GM19025 (cell line): ENCODE measurements at regions not wholly inside any gene's neighbourhood (a gene's known extent, or its start where the extent isn't known, plus 50 kb on each side); places are given as distances from the start of the nearest gene placed in this dataset.
A peak's percentile ranks its signal among the peaks of the same experiment; 100 is the strongest.

Source experiments
- ATAC-seq: cut with Tn5 transposase; IDR thresholded peaks from one replicate; pipeline ENCODE4 v1.9.1; 2021; ENCODE audit warnings: mild to moderate bottlenecking, low read depth, moderate library complexity; ENCODE audit not compliant: unreplicated experiment

DNA sequence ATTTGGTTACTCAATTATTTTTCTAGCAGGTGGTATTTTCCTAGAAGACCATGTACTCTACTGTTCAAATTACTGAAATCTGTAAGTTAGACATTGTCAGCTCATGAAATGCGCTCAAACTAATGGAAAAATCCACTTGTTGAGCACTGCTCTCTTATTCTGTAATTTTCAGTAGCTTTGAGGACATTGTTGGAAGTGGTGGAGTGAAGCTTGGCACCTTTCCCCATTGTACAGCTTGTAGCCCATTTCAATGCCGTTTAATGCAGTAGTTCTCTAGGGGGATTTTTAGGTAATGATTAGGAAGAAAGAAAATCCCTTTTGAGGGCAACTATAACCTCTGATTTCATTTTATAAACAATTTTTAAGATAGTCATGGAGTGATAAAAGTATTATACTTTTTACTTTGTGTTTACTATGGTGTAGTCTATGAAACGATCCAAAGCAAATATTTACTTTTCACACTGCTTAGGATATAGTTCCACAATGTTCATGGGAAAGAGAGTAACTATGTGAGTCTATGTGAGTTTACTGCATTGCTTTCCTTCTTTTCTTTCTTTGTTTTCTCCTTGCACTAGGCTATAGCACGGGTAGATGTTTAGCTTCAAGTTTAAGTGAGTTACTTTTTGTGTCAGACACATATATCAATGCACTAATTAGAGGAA lies 165.8 kb upstream of the ANKH start:
- no peak for ATAC-seq

DNA sequence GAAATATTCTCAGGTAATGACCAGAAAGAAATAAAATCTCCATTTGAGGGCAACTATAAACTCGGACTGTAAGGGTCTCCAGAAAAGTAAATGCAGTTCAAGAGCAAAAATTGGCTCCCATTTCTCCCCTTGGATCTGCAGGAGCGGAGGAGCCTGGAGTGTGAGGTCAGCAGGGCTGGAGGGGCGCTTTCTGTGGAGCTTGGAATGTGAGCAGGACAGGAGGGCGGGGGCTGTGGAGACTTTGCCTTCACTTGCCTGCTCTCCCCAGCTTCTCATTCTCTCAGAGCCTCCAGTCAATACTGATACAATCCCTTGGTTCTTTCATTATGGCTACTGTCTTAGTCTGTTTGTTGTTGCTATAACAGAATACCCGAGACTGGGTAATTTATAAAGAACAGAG lies 162.8 kb upstream of the ANKH start:
- no peak for ATAC-seq

DNA sequence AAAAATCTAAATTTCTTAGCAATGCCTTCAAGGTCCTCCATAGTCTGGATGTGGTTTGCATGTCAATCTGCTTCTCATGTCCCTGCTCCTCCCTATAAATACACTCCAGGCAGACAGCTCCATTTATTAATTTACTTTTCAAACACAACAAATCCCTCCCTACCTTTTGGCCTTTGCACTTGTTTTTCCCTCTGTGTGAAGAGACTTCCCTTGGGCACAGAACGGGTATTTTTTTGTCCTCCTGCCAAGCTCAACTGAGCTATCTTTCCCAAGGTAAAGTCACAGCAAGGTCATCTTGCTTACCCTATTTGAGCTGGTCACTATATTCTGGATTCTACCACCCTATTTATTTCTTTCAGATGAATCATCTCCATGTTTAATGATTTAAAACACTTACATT lies 159.6 kb upstream of the ANKH start:
- ATAC-seq: no peak

DNA sequence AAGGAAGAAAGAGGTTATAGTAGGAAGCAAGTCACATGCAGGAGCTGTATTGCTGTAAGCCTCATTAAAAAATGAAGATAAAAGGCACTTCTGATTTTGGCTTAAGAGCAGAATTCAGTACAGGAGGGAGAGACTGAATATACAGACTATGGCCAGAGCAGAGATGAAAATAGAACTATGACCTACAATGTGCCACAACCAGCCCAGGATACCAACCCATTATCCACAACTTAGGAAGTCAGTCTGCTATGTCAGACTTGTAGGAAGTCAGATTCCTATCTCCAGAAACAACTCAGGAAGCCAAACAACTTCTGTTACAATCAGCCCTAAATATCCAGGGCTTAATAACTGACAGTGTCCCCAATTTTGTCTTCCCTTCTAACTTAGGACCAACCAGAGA lies 156.2 kb upstream of the ANKH start:
- no peak for ATAC-seq

DNA sequence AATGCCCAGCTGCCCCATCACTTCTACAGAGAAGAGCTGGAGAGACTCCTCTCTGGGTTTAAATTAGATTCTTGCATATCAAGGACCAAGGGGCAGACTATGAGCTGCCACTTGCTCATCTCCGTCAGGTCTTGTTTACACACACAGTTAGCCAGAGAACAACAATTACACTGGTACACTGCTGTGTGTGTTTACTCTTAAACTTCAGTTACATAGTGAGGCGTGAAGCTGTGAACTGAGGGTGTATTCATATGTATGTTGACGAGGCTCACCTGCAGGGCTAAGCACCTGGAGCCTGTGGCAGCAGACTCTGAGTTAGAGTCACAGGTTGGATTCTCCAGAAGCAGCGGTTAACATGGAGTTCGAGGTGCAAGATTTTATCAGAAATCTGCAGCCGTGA lies 155.4 kb upstream of the ANKH start:
- ATAC-seq: no peak

DNA sequence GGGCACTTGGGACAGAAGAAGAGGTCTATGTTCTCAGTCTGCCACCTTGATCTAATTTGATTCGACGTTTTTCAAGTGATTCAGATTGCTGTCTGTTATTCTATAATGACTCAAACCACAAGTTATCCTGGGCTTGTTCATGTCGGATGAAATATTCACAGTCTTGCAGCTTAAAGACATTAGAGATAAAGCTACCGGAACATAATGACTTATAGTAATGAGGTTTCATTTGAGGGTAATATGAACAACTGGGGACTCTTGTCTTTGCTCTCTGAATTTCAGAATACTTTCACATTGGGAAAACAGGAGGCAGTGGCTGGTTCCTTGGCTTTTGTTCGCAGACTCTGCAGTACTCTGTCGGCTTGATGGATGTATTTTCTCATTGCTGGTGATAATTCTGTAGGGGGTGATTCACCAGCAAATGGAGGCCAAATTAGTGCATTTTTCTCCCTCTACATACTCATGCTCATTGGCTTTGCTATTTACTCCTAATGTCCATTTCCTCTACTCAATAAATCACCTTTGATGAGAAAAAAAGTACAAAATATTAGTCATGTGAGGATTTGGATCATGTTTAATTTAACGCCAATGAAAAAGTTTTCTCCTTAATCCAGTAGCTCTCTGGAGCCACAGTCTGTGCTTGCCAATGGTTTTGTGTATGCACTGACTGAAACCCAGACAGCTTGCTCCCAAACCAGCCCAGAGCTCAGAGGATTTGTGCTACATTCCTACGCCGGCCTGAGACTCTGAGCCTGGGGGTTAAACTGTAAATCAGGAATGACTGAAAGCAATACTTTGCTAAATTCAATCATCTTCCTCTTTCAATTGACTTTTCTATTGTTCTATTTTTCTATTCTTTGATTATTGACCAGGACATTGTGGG lies 154.7 kb upstream of the ANKH start:
- no peak for ATAC-seq

DNA sequence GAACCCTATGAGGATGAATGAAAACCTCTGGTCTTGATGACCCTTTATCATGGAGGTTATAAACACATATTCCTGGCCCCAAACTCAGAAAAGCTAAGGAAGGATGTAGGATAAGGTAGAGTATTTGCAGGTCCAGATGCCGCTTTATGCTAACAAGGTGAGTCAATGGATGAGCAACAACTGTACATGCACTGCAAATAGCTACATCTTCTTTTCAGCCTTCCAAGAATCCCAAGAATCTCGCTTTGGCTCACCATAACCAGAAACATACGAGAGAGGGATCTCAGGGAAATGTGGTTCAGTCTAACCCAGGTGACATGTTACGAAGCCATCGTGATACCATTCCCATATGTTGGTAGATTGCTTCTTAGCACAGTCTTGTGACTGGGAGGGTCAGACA lies 152.3 kb upstream of the ANKH start:
- ATAC-seq: no peak

DNA sequence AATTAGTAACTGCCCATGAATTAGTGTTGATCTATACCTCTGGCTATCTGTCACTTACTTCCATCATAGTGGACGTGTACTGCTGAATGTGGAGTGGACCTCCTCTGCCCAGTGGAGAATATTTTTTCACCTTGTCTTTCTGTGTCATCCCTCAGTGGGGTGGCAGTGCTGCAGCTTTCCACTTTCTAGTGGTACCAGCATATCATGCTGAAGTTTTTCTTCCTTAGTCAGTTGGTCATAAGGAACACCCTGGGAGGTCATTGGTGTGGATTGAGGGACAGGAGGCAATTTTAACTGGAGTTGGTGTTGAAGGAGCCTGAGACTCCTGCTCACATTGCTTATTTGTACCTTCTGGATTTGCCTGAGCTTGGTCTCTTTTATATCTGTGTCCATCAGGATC lies 151.7 kb upstream of the ANKH start:
- ATAC-seq: no peak

DNA sequence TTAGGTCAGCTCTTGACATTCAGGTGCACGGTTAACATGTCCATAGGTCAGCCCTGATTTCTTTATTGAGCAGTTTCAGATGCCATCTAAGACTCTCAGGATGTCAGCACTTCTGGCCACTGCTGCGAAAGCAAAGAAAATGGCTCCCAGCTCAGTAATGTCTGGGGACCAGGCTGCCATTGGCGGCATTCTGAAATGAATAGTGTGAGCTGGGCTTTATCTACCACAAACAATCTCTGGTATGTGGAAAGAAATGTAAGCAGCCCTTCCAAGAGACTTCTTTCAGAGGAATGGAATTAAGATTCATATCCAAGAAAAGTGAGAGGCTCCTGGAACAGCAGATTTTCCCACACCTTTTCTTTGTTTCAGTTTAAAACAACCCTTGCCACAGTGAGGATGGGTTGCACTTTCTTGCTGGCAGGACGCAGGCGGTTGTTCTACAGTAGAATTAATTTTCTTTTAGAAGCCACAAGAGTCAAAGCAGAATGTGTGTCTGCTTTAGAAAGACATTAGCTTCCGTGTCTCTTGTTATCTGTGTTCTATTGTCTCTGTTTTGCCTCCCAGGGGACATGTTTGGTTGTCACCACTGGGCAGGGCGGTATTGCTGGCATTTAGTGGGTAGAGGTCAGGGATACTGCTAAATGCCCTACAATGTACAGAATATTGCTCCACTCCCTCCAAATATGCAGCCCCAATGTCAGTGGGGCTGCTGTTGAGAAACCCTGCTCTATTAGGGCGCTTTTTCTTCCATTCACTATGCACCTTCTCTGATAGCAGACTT lies 149.9 kb upstream of the ANKH start:
- ATAC-seq: no peak

DNA sequence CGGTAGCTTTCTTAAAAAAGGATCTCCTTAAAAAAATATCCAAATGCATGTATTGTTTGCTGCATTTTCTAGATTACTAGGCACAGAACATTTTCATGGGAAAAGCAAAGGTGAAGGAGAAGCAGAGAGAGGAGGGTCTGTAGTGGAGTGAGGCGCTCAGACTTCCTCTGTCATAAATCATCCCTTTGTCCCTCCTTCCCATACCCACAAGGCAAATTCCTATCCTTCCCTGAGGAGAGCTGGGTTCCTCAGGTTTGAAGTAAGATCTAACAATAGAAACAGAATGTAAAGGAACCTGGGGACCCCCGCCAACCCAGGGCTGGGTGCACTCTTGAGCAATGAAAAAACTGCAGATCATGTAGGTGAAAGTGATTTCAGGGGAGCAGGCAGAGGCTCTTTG lies 149.2 kb upstream of the ANKH start:
- ATAC-seq: no peak

DNA sequence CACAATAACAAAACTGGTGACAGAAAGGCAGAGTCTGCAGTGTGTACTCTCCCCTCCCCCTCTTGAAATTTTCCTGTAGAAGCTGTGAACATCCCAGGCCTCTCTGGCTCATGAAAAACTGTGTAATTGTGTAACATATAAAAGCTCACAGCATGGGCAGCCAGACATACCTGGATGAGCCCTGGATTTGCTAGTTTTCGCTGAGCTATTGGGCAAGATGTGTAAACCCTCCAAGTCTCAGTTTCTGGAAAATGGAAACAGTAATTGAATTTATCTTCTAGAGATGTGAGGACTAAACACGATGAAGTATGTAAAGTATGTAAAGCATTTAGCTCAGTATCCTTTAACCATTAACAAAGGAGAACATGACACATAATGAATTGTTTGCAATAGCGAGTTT lies 143.2 kb upstream of the ANKH start:
- no peak for ATAC-seq

DNA sequence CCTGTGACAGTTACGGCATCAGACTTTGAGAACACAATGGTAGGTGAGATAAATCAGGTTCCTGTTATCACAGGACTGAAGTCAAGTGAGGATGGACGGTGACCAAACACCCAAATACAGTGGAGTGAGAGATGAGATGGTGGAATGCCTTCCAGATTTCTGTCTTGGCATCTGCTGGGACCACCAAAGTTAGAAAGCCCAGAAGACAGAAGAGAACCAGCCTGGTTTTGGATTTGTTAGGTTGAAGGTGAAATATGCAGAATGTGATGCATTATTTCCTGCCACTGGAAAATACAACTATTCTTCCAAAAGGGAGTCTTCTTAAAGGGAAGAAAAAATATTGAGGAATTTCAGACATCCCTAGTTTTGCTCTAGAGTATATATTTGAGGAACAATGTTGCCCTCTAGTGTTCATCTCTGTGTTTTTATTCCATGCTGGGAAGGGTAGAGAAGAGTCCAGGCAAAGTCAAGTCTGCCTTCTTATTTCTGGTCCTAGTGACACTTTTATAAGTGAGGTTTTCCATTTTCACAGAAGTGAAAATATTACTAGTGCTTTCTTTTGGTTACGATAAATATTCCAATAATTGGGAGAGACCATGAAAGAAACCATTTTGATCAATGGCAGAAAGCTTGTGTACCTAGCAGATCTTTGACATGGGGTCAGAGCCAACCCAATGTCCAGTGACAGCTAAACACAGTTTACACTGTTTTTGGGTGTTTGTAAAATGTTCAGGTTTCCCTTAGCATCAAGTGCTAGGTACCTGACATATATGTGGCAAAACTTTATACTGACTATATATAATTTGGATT lies 142.3 kb upstream of the ANKH start:
- ATAC-seq: peak; percentile 51

DNA sequence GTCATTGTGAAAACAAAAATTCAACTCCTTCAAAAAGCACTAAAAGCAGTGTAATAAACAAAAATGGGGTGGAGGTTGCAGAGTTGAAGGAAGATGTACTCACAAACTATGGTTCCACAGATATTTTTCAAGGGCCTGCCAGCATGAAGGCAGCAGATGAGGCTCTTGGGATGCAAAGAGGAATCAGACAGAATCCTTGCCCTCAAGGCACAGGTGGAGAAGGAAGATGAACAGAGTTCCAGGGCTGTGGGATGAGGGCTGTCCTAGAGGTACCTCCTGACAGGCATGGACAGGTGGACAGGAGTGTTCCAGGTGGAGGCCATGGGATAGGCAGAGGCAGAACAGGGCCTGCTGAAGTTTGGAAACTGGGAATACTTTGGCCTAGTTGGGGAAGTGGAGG lies 140.5 kb upstream of the ANKH start:
- ATAC-seq: no peak

DNA sequence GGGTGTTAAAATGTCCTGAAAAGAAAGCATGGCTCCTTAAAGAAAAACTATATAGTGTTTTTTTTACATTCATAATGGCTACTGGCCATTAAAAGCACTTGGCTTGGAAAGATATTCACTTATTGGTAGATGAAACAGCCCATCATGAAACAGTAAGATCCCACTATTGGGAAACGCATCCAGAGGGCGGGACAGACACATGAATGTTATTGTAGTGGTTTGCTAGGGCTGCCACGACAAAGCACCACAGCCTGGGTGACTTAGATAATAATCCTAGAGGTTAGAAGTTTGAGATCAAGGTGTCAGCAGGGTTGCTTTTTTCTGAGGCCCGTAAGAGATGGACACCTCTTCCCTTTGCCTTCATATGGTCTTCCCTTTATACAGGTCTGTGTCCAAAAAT lies 139.4 kb upstream of the ANKH start:
- no peak for ATAC-seq

DNA sequence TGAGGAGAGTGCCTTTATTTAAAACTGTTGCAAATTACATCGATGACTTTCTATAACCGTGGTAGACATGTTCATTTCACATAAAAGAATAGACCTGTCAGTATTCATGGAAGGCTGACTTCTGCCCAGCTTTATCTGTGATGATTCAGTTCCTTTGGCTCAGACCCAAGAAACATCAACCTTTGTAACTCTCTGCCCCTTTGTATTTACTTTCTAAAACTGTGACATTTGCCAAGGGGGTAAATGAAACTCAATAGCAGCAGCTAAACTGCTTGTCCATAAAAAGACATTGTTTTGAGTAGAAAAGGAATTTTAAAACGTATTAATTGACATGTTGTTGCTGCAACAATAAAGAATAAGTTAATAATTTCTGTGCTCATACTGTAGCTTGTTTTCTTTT lies 137.8 kb upstream of the ANKH start:
- ATAC-seq: no peak

DNA sequence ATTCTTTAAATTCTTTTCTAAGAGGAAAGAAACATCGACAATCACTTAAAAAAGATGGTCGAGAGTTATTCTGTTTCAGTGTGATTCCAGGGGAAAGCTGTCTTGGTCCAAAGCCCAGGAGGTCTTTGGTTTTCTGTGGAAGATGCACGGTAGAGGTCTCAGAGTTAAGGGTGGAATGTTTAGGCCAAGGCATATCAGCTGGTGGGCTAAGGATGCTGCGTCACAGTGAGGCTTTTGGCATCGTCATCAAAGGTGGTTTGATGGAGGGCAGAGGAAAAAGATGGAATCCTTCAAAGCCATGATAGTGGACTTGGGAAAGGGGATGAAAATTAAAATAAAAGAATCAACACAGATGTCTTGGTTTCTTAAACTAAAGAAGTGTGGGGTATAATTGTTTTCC lies 137.3 kb upstream of the ANKH start:
- ATAC-seq: no peak

DNA sequence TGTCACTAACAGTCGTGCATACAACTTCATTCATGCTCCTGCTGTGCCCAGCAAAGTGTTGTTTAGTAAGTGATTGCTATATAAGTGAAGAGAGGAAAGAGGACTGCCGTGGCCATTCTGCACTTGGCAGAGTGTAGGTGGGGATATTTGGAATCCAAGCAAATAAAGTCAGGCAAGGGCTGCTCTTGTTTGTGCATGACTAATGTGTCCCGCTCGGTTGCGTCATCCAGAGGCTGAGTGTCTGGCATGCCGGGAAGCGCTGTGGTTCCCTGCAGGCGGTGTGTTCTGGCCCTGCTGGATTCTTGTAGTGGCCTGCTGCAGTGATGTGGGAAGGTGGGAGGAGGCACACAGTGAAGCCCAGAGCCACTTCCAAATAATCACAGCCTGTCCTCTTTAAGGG lies 136.9 kb upstream of the ANKH start:
- ATAC-seq: no peak

DNA sequence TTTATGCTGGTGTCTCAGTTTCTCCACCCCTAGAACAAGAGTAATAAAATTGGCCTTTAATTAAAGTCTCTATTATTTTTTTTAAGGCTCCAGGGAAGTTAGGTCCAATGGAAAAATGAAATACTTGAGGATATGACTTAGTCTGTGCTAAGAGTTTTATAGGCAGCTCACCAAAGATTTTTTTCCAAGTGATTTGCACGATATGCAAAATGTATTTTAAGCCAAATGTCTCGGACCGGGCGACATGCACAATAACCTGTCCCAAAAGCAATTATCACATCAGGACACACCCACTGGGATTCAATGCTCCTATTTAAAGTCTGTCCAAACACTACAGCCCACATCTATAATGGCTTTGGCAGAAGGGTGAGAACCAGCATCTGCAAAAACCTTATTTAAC lies 136.1 kb upstream of the ANKH start:
- no peak for ATAC-seq

DNA sequence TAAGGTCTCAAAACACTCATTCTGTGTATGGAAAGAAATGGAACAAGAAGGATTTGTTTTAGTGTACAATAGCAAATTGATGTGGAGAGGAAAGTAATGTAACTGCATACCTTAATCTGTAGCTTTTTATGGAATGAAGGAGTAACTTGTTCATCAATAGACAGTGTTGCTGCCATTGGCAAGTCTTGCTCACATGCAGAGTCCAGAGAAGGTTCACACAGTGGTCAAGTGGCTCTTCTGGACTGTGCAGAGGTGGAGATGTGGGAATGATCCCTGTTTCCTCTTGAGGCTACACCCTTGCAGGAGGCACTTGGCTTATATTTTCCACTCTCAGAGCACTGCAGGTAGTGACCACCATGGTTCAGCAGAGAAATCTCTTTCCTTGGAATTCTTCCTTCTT lies 132.9 kb upstream of the ANKH start:
- no peak for ATAC-seq

DNA sequence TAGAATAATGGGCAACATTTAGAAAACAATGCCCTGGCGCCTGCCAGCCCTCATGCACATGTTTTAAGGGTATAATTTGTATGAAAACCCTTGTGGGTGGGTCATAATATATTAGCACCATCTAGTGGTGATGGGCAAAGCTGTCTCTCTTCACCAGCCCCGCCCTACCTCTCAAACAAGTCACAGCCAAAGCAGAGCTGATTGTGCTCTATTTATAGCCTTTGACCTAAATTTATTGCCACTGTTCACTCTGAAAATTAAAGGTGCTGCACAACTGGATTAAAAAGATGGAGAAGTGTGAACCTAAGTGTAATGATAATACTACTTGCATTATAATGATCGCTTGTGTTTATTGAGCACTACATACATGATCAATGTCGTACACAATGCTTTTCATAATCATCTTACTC lies 131.9 kb upstream of the ANKH start:
- ATAC-seq: peak; percentile 89

DNA sequence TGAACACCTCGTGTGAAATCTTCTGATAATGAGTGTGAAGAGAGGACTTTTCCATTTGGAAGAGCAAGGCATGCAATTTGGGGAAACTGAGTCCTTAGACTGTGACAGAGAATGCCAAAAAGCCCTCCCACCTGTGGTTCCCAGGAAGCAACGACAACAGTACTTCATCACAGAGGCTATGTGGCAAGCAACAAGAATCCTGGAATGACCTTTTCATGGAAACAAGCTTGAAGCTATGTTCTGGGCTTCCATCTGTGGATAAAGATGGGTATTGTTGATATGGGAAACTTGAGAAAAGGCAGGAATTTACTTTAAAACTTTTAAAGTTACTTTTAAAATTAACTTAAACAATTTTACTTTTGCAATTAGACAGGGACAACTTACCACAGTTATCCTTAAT lies 131.2 kb upstream of the ANKH start:
- no peak for ATAC-seq
